ENCODE measurements at regions not wholly inside any gene's neighbourhood (a gene's known extent, or its start where the extent isn't known, plus 50 kb on each side); places are given as distances from the start of the nearest gene placed in this dataset.

GRCh38 chr13:86000546-86000945 lies 201.3 kb upstream of the SLITRK6 start:
- DNase-seq (ENCODE audit: low read depth, low spot score) = no peak
- CTCF ChIA-PET = no interaction called here
- no peak overlapping the region for H3K4me3 ChIP-seq (replicated peaks in 1 of 2; ENCODE audit: low read depth in 1 of 2, low read length in 2 of 2)

More at GRCh38 chr13:86000546-86000945, 201.3 kb upstream of the SLITRK6 start:
- H3K9me2 ChIP-seq (ENCODE audit: insufficient read depth) = no peaks in the 10 kb centered on the region
- H3K27ac ChIP-seq (ENCODE audit: low read depth, low read length) = no peak overlapping the region
- H3K9me3 ChIP-seq (ENCODE audit: control insufficient read depth in 1 of 2, insufficient read depth in 1 of 2, low read depth in 1 of 2, low read length in 2 of 2) = no peaks in the 10 kb centered on the region
- ATAC-seq = no peak
- ChIA-PET POLR2A (no interaction called here), RAD21 (ENCODE audit: low non-redundant PET in 1 of 2, low total read pairs in 2 of 2, uncharacterized antibody in 2 of 2, unreplicated experiment in 2 of 2) (no interaction called here)
- TF ChIP-seq CBX3 (IDR thresholded peaks at IDR 0.05; ENCODE audit: low read depth) (no peak), SIN3A (IDR thresholded peaks at IDR 0.05; ENCODE audit: low read depth) (no peak), FOSL1 (IDR thresholded peaks at IDR 0.05; ENCODE audit: low read depth) (no peak), YY1 (IDR thresholded peaks at IDR 0.05; ENCODE audit: extremely low read depth, insufficient replicate concordance, low read depth, low read length) (no peak), EZH2 (IDR thresholded peaks at IDR 0.05) (no peak), MAX (IDR thresholded peaks at IDR 0.05) (no peak), REST (IDR thresholded peaks at IDR 0.05; ENCODE audit: low read depth) (no peak), EGR1 (IDR thresholded peaks at IDR 0.05; ENCODE audit: low read depth) (no peak), ZNF274 (IDR thresholded peaks at IDR 0.05; ENCODE audit: low read depth, low read length) (no peak)
- H3K36me3 ChIP-seq (ENCODE audit: control insufficient read depth in 1 of 2, insufficient read depth in 2 of 2, low read length in 2 of 2) = no peaks in the 10 kb centered on the region
- no TSS peak for BruUV-seq (replicated peaks)
- intact Hi-C loops (cut with micrococcal nuclease) = no loop called here
- no peak overlapping the region for H3K4me2 ChIP-seq (ENCODE audit: low read length)
- H3K9ac ChIP-seq (ENCODE audit: low read length) = no peak overlapping the region
- no peaks in the 10 kb centered on the region for H3K27me3 ChIP-seq (ENCODE audit: insufficient read depth, low read length)
- no peaks in the 10 kb centered on the region for H3K4me1 ChIP-seq (ENCODE audit: control insufficient read depth in 1 of 2, insufficient read depth in 2 of 2, low read length in 2 of 2)
- H2AFZ ChIP-seq (ENCODE audit: low read depth, low read length, poor library complexity, severe bottlenecking) = no peak overlapping the region
- H4K20me1 ChIP-seq (ENCODE audit: insufficient read depth) = no peaks in the 10 kb centered on the region
- H3K79me2 ChIP-seq (ENCODE audit: insufficient read depth, low read length) = no peaks in the 10 kb centered on the region

Data from HCT116 (cell line).